ENCODE measurements at regions not wholly inside any gene's neighbourhood (a gene's known extent, or its start where the extent isn't known, plus 50 kb on each side); places are given as distances from the start of the nearest gene placed in this dataset.

GRCh38 chr1:81717230-81717629, 83.5 kb upstream of the ADGRL2 start:
- 86 to 89% methylated on average over 1 of the region's 1 CpG for WGBS, 2 donors
- no peaks in the 10 kb centered on the region for H3K27me3 ChIP-seq

GRCh38 chr1:81715391-81715790, 85.3 kb upstream of the ADGRL2 start:
- Histone ChIP-seq H3K36me3 (no peaks in the 10 kb centered on the region), H3K27me3 (no peaks in the 10 kb centered on the region), H3K4me3 (no peak overlapping the region), H3K9me3 (no peaks in the 10 kb centered on the region), H3K4me1 (peaks cover 0 to 12% (median 0%) of the 10 kb centered on the region in 9 donors), H3K27ac (no peak overlapping the region)
- DNase-seq: no peak
- TF ChIP-seq CTCF (IDR thresholded peaks at IDR 0.05): no peak
- ATAC-seq: no peak
- WGBS, 2 donors: 94 to 96% methylated on average over 3 of the region's 3 CpGs
- intact Hi-C loops (cut with DNase I): no loop called here

More at GRCh38 chr1:81717230-81717629, 83.5 kb upstream of the ADGRL2 start:
- ATAC-seq: no peak
- TF ChIP-seq CTCF (IDR thresholded peaks at IDR 0.05): no peak
- intact Hi-C loops (cut with DNase I): no loop called here
- Histone ChIP-seq H3K9me3 (no peaks in the 10 kb centered on the region), H3K36me3 (no peaks in the 10 kb centered on the region), H3K27ac (no peak overlapping the region), H3K4me1 (peaks cover 0 to 2% (median 0%) of the 10 kb centered on the region in 9 donors), H3K4me3 (no peak overlapping the region)
- DNase-seq: no peak

GRCh38 chr1:81714636-81715035, 86.1 kb upstream of the ADGRL2 start:
- no peak for TF ChIP-seq CTCF (IDR thresholded peaks at IDR 0.05)
- Histone ChIP-seq H3K4me3 (no peak overlapping the region), H3K4me1 (peaks cover 0 to 12% (median 0%) of the 10 kb centered on the region in 9 donors), H3K27me3 (no peaks in the 10 kb centered on the region), H3K27ac (no peak overlapping the region), H3K9me3 (no peaks in the 10 kb centered on the region), H3K36me3 (no peaks in the 10 kb centered on the region)
- intact Hi-C loops (cut with DNase I): no loop called here
- ATAC-seq: no peak
- DNase-seq: no peak

GRCh38 chr1:81712425-81712824, 88.3 kb upstream of the ADGRL2 start:
- no peak for DNase-seq
- 55 to 58% methylated on average over 3 of the region's 3 CpGs for WGBS, 2 donors
- intact Hi-C loops (cut with DNase I): no loop called here
- Histone ChIP-seq H3K36me3 (no peaks in the 10 kb centered on the region), H3K27ac (no peak overlapping the region), H3K27me3 (no peaks in the 10 kb centered on the region), H3K4me3 (no peak overlapping the region), H3K4me1 (peaks cover 0 to 12% (median 0%) of the 10 kb centered on the region in 9 donors), H3K9me3 (no peaks in the 10 kb centered on the region)
- no peak for TF ChIP-seq CTCF (IDR thresholded peaks at IDR 0.05)
- peak in 5 of 8 donors; percentile 51 to 96 (median 92) for ATAC-seq
